Naive B cell (primary cell): ENCODE measurements at regions not wholly inside any gene's neighbourhood (a gene's known extent, or its start where the extent isn't known, plus 50 kb on each side); places are given as distances from the start of the nearest gene placed in this dataset.
A peak's percentile ranks its signal among the peaks of the same experiment; 100 is the strongest.

ENCODE experiments used
- ATAC-seq, 2 donors: fragments of 150-1000 bp; cut with Tn5 transposase; 2 replicates each; pipeline ENCODE4 v1.10.0; 2021; ENCODE audit warnings: low read depth in 2 of 2, mild to moderate bottlenecking in 2 of 2, moderate library complexity in 2 of 2
- DNase-seq: peaks from one replicate; pipeline ENCODE4 v3.0.0; 2022
- H3K27ac Mint-ChIP-seq, 6 donors: one replicate each; pipeline ENCODE4 v1.8.0; 2020 to 2022; ENCODE audit warnings: mild to moderate bottlenecking in 6 of 6, mixed read lengths in 6 of 6, moderate library complexity in 5 of 6, inconsistent platforms in 2 of 6
- H3K27me3 Mint-ChIP-seq, 3 donors: one replicate each; pipeline ENCODE4 v1.8.0; 2021 to 2022; ENCODE audit warnings: mixed read lengths in 3 of 3, mild to moderate bottlenecking in 1 of 3
- H3K36me3 Mint-ChIP-seq, 2 donors: one replicate each; pipeline ENCODE4 v1.8.0; 2020 to 2022; ENCODE audit warnings: mixed read lengths in 2 of 2, inconsistent platforms in 1 of 2, mild to moderate bottlenecking in 1 of 2
- H3K4me1 Mint-ChIP-seq, 3 donors: one replicate each; pipeline ENCODE4 v1.8.0; 2020 to 2022; ENCODE audit warnings: mixed read lengths in 3 of 3, inconsistent platforms in 1 of 3, mild to moderate bottlenecking in 1 of 3, moderate library complexity in 1 of 3
- H3K4me3 Mint-ChIP-seq, 8 donors: one replicate each; pipeline ENCODE4 v1.8.0; 2020 to 2022; ENCODE audit warnings: mild to moderate bottlenecking in 8 of 8, mixed read lengths in 8 of 8, moderate library complexity in 8 of 8, inconsistent platforms in 2 of 8
- H3K9me3 Mint-ChIP-seq, 7 donors: one replicate each; pipeline ENCODE4 v1.8.0; 2020 to 2022; ENCODE audit warnings: mixed read lengths in 7 of 7, mild to moderate bottlenecking in 5 of 7, inconsistent platforms in 2 of 7, moderate library complexity in 1 of 7

DNA sequence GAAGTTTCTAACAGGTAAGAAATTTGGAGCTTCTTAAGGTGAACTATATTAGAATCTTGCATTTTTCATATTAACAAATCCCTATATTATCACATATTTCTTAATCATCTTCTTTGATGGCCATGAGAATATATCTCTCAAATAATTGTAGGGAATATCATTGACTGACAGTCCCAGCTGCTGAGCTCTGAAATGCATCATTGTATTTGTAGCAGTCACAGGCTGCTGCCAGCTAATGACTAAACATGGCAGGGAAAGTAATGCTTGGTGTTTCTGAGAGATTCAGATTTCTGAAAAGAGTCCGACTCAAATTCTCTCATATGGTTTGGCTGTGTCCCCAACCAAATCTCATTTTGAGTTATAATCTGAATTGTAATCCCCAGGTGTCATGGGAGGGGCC is 171.9 kb downstream of the TRAM1L1 start:
- Mint-ChIP-seq H3K9me3 (peaks cover 0 to 3% (median under 1%) of the 10 kb centered on the region in 7 donors), H3K27me3 (no peaks in the 10 kb centered on the region), H3K4me3 (no peak overlapping the region), H3K4me1 (no peaks in the 10 kb centered on the region), H3K36me3 (no peaks in the 10 kb centered on the region), H3K27ac (no peak overlapping the region)
- DNase-seq (no peak), ATAC-seq (no peak)

DNA sequence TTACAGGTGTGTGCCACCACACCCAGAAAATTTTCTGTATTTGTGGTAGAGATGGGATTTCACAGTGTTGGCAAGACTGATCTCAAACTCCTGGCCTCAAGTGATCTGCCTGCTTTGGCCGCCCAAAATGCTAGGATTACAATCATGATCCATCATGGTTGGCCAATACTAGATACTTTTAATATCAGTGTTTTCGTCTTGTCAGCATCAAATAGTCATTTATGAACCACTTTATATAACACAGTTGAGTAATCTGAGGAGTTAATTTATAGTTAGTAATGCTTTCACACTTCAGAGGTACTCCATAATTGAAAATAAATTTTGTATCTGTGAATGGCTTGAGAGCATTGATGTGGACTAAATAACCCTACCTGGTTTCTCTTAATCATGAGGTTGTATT is 178.6 kb downstream of the TRAM1L1 start:
- H3K9me3 Mint-ChIP-seq: peaks cover 0 to 10% (median 2%) of the 10 kb centered on the region in 7 donors
- ATAC-seq (no peak), DNase-seq (no peak)
- H3K36me3 Mint-ChIP-seq: no peaks in the 10 kb centered on the region
- H3K4me1 Mint-ChIP-seq: no peaks in the 10 kb centered on the region
- no peak overlapping the region for H3K27ac Mint-ChIP-seq
- no peak overlapping the region for H3K4me3 Mint-ChIP-seq
- no peaks in the 10 kb centered on the region for H3K27me3 Mint-ChIP-seq

DNA sequence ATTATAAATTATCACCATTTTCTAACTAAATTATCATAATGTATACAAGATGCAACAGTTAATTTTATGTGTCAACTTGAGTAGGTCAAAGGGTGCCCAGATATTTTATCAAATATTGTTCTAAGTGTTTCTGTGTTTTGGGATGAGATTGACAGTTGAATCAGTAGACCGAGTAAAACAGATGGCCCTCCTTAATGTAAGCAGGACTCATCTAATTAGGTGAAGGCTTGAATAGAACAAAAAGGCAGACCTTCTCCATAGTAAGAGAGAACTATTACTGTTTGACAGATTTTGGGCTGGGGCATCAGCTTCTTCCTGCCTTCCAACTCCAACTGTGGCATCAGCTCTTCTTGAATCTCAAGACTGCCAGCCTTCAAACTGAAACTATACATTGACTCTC is 185.8 kb downstream of the TRAM1L1 start:
- Mint-ChIP-seq H3K4me1 (no peaks in the 10 kb centered on the region), H3K27me3 (no peaks in the 10 kb centered on the region), H3K9me3 (peaks cover 0 to 4% (median 2%) of the 10 kb centered on the region in 7 donors), H3K27ac (no peak overlapping the region), H3K36me3 (no peaks in the 10 kb centered on the region), H3K4me3 (no peak overlapping the region)
- ATAC-seq: no peak
- DNase-seq: no peak

DNA sequence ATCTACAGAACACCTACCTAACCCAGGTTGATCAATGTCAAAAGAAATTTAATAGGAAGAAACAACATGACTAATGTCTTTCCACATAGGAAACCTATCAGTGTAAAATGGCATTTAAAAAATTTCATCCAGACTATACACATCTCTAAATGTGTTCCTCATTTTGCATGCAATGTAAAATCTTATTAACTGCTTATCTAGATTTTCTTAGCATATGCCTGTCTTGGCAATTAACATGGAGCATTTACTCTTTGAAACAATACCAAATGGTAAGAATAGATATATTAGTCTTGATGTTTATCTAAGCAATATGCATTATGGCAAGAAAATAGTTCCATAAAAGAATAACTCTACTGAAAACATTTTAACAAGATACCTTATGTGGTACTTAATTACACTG is 199.8 kb downstream of the TRAM1L1 start:
- no peak for ATAC-seq
- H3K36me3 Mint-ChIP-seq: no peaks in the 10 kb centered on the region

DNA sequence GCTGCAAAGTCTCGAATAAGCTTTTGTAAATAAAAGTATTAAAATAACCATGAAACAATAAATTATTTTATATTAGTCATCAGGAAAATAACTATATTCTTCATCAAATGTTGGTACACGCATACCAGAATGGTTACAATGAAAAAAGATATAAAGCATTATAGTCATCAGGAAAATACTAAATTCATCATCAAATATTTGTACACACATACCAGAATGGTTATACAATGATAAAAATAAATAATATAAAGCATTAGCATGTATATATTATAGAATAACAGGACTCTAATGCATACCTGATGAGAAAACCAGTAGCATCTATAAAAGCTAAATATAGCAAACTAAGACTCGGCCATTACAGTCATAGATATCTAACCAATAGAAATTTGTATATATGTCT is 202.9 kb downstream of the TRAM1L1 start:
- H3K27me3 Mint-ChIP-seq: no peaks in the 10 kb centered on the region
- ATAC-seq (no peak), DNase-seq (no peak)
- no peaks in the 10 kb centered on the region for H3K4me1 Mint-ChIP-seq
- H3K9me3 Mint-ChIP-seq: peaks cover 0 to 5% (median 0%) of the 10 kb centered on the region in 7 donors
- H3K4me3 Mint-ChIP-seq: no peak overlapping the region
- H3K36me3 Mint-ChIP-seq: no peaks in the 10 kb centered on the region
- no peak overlapping the region for H3K27ac Mint-ChIP-seq

More for the DNA sequence above, 199.8 kb downstream of the TRAM1L1 start:
- Mint-ChIP-seq H3K27me3 (no peaks in the 10 kb centered on the region), H3K27ac (no peak overlapping the region), H3K4me1 (no peaks in the 10 kb centered on the region), H3K9me3 (peaks cover 0 to 5% (median 0%) of the 10 kb centered on the region in 7 donors), H3K4me3 (no peak overlapping the region)
- DNase-seq: no peak

DNA sequence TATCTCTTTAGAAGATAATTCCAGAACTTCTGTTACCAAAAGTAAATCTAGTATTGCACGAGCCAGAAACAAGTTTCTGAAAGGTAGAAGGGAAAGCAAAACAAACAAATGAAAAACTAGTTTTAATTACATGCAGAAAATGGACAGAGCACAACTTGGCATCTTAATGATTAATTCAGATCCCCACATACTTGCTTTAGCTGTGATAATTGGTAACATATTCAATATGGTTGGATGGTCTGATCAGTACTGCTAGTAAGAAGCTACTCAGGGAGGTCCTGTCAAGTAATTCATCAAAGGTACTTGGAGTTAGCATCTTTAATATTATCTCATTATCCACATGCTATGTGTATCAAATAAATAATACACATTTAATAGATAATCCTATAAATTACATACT is 204.3 kb downstream of the TRAM1L1 start:
- no peak overlapping the region for H3K4me3 Mint-ChIP-seq

DNA sequence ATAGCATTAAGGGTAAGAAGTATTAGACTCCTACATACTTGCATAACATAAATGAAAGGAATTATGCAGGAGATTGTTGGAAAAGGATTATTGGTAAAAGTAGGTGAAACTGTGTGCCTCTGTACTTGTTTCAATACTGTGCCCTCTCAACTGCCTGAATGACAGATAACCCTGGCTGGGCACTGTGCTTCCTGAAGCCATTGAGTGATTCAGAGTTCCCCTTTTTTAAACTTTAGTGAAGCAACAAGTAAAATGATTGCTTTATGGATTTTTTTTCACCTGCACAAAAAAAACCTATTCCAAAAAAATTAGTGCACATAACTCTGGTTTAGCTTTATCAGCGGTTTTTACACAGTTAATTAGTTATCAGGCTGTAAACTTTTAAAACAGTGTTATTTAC is 204.8 kb downstream of the TRAM1L1 start:
- Mint-ChIP-seq H3K27ac (no peak overlapping the region), H3K27me3 (no peaks in the 10 kb centered on the region), H3K4me1 (no peaks in the 10 kb centered on the region), H3K9me3 (peaks cover 0 to 5% (median 0%) of the 10 kb centered on the region in 7 donors), H3K36me3 (no peaks in the 10 kb centered on the region), H3K4me3 (no peak overlapping the region)
- ATAC-seq: no peak
- no peak for DNase-seq

More for the DNA sequence above, 204.3 kb downstream of the TRAM1L1 start:
- ATAC-seq: no peak
- Mint-ChIP-seq H3K9me3 (peaks cover 0 to 5% (median 0%) of the 10 kb centered on the region in 7 donors), H3K27ac (no peak overlapping the region), H3K4me1 (no peaks in the 10 kb centered on the region), H3K27me3 (no peaks in the 10 kb centered on the region), H3K36me3 (no peaks in the 10 kb centered on the region)
- DNase-seq: no peak

DNA sequence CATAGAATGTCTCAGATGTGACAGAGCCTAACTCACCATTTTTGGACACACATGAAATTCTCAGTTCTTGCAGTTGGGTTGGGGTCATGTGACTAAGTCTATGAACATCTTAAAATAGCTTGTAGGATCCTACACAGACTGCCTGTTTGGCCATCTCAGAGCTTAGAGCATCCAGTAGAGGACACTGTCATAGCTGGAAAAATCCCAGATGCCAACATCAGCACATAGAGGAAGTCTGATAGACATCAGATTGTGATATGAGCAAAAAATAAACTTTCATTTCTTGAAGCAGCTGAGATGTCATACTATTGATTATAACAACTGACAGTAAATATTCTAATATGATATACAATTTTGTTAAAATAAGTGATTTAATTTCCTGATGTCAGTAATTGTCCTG is 207.1 kb downstream of the TRAM1L1 start:
- no peaks in the 10 kb centered on the region for H3K36me3 Mint-ChIP-seq
- DNase-seq (no peak), ATAC-seq (no peak)
- H3K27ac Mint-ChIP-seq: no peak overlapping the region
- H3K9me3 Mint-ChIP-seq: peaks cover 0 to 5% (median 0%) of the 10 kb centered on the region in 7 donors
- no peak overlapping the region for H3K4me3 Mint-ChIP-seq
- H3K27me3 Mint-ChIP-seq: no peaks in the 10 kb centered on the region
- no peaks in the 10 kb centered on the region for H3K4me1 Mint-ChIP-seq

DNA sequence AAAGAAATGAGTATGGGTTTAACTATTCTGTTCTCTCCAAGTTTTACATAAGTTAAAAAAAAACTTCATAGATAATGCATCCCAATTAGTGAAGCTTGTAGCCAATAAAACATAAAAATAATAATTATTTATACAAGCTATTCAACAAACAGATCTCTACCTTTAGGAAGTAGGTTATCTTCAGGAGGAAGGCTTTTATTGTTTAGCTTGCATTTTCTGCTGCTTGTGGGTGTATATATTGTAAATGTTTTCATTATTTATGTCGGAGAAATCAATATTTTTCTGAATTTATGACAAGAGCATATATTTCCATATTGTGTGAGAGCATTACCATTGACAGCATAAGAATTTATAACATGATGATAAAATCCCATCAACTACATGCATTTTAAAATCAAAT is 208.3 kb downstream of the TRAM1L1 start:
- no peaks in the 10 kb centered on the region for H3K4me1 Mint-ChIP-seq
- ATAC-seq (no peak), DNase-seq (no peak)
- no peaks in the 10 kb centered on the region for H3K27me3 Mint-ChIP-seq
- no peaks in the 10 kb centered on the region for H3K36me3 Mint-ChIP-seq
- H3K4me3 Mint-ChIP-seq: no peak overlapping the region
- no peak overlapping the region for H3K27ac Mint-ChIP-seq
- peaks cover 0 to 5% (median 0%) of the 10 kb centered on the region in 7 donors for H3K9me3 Mint-ChIP-seq

DNA sequence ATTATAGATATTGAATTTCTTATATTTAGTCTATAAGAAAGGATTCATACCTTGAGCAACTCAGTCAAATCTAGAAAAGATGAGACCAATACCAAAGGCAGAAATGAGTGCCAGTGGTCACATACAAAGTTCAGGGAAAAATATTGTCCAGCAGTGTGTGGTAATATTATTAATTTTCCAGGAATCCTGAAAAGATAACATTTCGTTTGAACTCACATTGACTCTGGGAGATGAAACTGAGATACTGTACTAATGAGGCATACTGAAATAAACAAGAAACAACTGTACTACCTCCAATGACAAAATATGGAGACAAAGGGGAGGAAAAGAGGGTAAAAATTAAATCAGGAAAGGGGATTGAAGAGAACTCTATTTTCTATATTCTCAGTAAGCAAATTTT is 212.4 kb downstream of the TRAM1L1 start:
- DNase-seq (no peak), ATAC-seq (no peak)
- Mint-ChIP-seq H3K4me3 (no peak overlapping the region), H3K27ac (no peak overlapping the region), H3K4me1 (no peaks in the 10 kb centered on the region), H3K27me3 (no peaks in the 10 kb centered on the region), H3K9me3 (no peaks in the 10 kb centered on the region), H3K36me3 (no peaks in the 10 kb centered on the region)

DNA sequence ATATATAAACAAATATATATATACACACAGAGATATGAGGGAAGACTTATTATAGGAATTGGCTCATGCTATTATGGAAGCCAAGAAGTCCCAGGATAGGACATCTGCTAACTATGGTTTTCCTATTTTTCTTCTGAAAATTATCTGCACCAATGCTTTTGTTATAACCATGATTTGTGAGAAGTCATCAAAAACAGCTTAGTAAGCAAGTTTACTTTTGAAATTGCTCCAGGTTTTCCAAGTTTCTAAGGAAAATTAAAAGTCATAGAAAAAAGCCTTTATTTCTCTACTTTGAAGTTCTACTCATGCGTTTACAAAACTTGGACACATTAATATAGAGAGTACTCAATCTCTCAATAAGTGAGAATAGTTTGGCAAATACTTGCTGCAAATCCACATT is 213.1 kb downstream of the TRAM1L1 start:
- no peak for ATAC-seq
- no peak overlapping the region for H3K4me3 Mint-ChIP-seq
- H3K36me3 Mint-ChIP-seq: no peaks in the 10 kb centered on the region
- H3K27me3 Mint-ChIP-seq: no peaks in the 10 kb centered on the region
- no peak overlapping the region for H3K27ac Mint-ChIP-seq
- no peaks in the 10 kb centered on the region for H3K4me1 Mint-ChIP-seq
- no peaks in the 10 kb centered on the region for H3K9me3 Mint-ChIP-seq
- DNase-seq: no peak

DNA sequence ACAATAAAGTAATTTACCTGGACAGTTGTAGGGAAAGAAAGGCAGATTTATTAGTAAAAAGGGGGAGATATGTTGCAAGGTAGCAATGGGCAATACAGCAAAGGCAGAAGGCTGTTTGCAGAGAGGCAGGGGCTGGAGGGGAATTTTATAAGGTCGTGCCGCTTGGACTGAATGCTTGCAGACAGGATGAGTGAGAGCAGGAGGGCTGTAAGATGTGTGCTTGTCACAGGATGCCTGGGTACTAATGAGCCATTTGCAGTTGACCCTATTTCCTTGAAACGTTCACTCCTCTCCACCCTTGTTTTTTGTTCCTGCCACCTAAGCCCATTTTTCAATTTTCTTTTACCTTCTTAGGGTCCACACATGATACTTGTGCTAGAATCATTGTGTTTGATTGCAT is 214.7 kb downstream of the TRAM1L1 start:
- no peak overlapping the region for H3K4me3 Mint-ChIP-seq
- H3K36me3 Mint-ChIP-seq: no peaks in the 10 kb centered on the region
- no peaks in the 10 kb centered on the region for H3K27me3 Mint-ChIP-seq
- no peak for ATAC-seq
- H3K27ac Mint-ChIP-seq: no peak overlapping the region
- no peaks in the 10 kb centered on the region for H3K4me1 Mint-ChIP-seq
- H3K9me3 Mint-ChIP-seq: peaks cover 0 to 2% (median 0%) of the 10 kb centered on the region in 7 donors
- no peak for DNase-seq

DNA sequence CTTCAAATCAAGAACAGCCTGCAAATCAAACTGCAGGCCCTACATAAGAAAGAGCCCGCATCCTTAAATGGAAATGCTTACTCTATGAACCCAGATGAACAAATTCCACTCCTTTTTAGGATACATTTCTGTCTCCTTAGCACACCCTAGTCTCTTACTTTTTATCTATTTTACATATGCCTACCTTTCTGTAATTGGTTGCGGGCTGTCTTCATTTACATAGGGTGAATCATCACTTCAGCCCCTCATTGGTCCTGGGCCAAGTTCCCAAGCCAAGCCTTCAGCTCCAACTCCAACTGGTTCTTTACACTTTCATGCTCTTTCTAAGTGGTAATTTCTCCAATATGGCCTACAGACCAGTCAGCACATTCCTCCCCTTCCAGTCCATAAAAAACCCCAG is 219.3 kb downstream of the TRAM1L1 start:
- ATAC-seq: no peak
- no peaks in the 10 kb centered on the region for H3K27me3 Mint-ChIP-seq
- DNase-seq: no peak
- no peaks in the 10 kb centered on the region for H3K36me3 Mint-ChIP-seq
- no peaks in the 10 kb centered on the region for H3K4me1 Mint-ChIP-seq
- peak overlapping the region in 1 of 6 donors; percentile 28 for H3K27ac Mint-ChIP-seq
- H3K9me3 Mint-ChIP-seq: peaks cover 0 to 3% (median 0%) of the 10 kb centered on the region in 7 donors
- H3K4me3 Mint-ChIP-seq: no peak overlapping the region

DNA sequence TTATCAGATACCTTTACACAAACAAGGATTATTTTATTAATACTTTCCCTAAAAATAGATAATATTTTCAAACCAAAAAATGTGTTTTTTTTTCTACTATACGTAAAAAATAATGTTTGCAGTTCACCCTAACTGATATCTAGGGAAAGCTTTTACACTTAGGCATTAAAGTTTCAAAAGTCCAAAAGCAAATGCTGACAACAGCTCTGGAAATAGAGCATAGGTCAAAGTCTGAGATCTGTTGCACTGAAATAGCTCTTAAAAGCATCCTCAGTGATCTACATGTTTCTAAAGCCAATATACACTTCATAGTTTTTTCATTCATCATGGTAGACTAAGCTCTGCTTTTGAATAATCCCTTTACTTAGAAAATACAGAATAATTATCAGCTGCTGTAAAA is 222.8 kb downstream of the TRAM1L1 start:
- no peaks in the 10 kb centered on the region for H3K4me1 Mint-ChIP-seq
- H3K27ac Mint-ChIP-seq: no peak overlapping the region
- H3K9me3 Mint-ChIP-seq: peaks cover 0 to 3% (median 0%) of the 10 kb centered on the region in 7 donors
- no peaks in the 10 kb centered on the region for H3K27me3 Mint-ChIP-seq
- DNase-seq (no peak), ATAC-seq (no peak)
- no peaks in the 10 kb centered on the region for H3K36me3 Mint-ChIP-seq
- H3K4me3 Mint-ChIP-seq: no peak overlapping the region

DNA sequence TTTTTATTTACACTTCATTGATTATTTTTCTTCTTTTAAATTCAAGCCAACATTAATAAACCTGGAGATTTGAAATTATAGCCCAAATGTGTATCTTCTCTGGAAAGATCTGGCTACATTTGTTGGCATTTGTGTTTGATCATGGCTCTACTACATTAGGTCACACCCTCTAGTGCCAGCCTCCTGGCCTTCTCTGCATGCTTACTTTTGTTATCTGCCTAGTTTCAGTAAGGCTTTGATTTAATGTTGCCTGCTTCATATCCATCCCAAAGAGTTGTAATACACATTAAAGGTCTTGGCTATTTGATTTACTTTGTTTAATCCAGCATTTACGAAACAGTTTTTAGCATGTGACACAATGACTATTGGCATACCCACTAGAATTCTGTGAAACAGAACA is 224.5 kb downstream of the TRAM1L1 start:
- ATAC-seq (no peak), DNase-seq (no peak)
- Mint-ChIP-seq H3K27ac (no peak overlapping the region), H3K27me3 (no peaks in the 10 kb centered on the region), H3K4me3 (no peak overlapping the region), H3K4me1 (no peaks in the 10 kb centered on the region), H3K9me3 (peaks cover 0 to 3% (median 0%) of the 10 kb centered on the region in 7 donors), H3K36me3 (no peaks in the 10 kb centered on the region)
